ENCODE measurements at regions not wholly inside any gene's neighbourhood (a gene's known extent, or its start where the extent isn't known, plus 50 kb on each side); places are given as distances from the start of the nearest gene placed in this dataset.

- TF ChIP-seq, protein P1, sequence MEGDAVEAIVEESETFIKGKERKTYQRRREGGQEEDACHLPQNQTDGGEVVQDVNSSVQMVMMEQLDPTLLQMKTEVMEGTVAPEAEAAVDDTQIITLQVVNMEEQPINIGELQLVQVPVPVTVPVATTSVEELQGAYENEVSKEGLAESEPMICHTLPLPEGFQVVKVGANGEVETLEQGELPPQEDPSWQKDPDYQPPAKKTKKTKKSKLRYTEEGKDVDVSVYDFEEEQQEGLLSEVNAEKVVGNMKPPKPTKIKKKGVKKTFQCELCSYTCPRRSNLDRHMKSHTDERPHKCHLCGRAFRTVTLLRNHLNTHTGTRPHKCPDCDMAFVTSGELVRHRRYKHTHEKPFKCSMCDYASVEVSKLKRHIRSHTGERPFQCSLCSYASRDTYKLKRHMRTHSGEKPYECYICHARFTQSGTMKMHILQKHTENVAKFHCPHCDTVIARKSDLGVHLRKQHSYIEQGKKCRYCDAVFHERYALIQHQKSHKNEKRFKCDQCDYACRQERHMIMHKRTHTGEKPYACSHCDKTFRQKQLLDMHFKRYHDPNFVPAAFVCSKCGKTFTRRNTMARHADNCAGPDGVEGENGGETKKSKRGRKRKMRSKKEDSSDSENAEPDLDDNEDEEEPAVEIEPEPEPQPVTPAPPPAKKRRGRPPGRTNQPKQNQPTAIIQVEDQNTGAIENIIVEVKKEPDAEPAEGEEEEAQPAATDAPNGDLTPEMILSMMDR (IDR thresholded peaks at IDR 0.05): no peak
- no peak for TF ChIP-seq CHD2 (IDR thresholded peaks at IDR 0.05; ENCODE audit: low read length, partially characterized antibody)
These were observed 116.0 kb upstream of the GOT2 start for GRCh38 chr16:58850019-58850677.

All from SK-N-SH (cell line).